ENCODE measurements at regions not wholly inside any gene's neighbourhood (a gene's known extent, or its start where the extent isn't known, plus 50 kb on each side); places are given as distances from the start of the nearest gene placed in this dataset.

DNA sequence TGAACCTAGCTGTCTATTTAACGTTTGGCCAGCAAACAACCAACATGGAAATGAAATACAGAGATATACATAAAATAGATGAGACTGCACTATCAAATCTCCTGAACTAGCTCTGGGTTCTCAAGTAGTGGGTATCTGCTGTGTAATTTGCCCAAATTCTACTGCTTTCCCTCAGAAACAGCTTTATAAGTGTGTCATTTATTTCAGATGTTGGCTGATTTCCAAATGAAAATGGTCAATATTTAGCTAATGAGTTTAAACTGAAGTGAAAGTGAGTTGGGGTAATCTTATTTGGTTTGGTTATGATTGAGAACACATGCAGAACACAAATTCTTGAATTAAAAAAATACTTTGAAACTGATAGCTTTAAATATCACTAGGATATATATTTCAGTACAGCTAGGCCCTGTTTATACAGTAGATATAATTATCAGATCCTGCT is 601.7 kb upstream of the CXADR start:
- no peak overlapping the region for H3K4me3 ChIP-seq (ENCODE audit: low read depth, low read length)
- in situ Hi-C loops (cut with HindIII; ENCODE audit: low sequenced_read_pairs): no loop called here
- TF ChIP-seq, protein P1, sequence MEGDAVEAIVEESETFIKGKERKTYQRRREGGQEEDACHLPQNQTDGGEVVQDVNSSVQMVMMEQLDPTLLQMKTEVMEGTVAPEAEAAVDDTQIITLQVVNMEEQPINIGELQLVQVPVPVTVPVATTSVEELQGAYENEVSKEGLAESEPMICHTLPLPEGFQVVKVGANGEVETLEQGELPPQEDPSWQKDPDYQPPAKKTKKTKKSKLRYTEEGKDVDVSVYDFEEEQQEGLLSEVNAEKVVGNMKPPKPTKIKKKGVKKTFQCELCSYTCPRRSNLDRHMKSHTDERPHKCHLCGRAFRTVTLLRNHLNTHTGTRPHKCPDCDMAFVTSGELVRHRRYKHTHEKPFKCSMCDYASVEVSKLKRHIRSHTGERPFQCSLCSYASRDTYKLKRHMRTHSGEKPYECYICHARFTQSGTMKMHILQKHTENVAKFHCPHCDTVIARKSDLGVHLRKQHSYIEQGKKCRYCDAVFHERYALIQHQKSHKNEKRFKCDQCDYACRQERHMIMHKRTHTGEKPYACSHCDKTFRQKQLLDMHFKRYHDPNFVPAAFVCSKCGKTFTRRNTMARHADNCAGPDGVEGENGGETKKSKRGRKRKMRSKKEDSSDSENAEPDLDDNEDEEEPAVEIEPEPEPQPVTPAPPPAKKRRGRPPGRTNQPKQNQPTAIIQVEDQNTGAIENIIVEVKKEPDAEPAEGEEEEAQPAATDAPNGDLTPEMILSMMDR (IDR thresholded peaks at IDR 0.05; ENCODE audit: low read depth, low read length, missing control alignments): no peak
- no peak for DNase-seq (ENCODE audit: low read depth)

GRCh38 chr21:16912075-16912474 is 600.8 kb upstream of the CXADR start:
- no peak overlapping the region for H3K4me3 ChIP-seq (ENCODE audit: low read depth, low read length)
- in situ Hi-C loops (cut with HindIII; ENCODE audit: low sequenced_read_pairs): no loop called here
- peak; percentile 79 for DNase-seq (ENCODE audit: low read depth)
- TF ChIP-seq, protein P1 (IDR thresholded peaks at IDR 0.05; ENCODE audit: low read depth, low read length, missing control alignments): no peak

- in situ Hi-C loops (cut with HindIII; ENCODE audit: low sequenced_read_pairs): no loop called here
- no peak overlapping the region for H3K4me3 ChIP-seq (ENCODE audit: low read depth, low read length)
- no peak for DNase-seq (ENCODE audit: low read depth)
- TF ChIP-seq, protein P1 (IDR thresholded peaks at IDR 0.05; ENCODE audit: low read depth, low read length, missing control alignments): no peak
Measured at GRCh38 chr21:16913010-16913409, 599.8 kb upstream of the CXADR start.

DNA sequence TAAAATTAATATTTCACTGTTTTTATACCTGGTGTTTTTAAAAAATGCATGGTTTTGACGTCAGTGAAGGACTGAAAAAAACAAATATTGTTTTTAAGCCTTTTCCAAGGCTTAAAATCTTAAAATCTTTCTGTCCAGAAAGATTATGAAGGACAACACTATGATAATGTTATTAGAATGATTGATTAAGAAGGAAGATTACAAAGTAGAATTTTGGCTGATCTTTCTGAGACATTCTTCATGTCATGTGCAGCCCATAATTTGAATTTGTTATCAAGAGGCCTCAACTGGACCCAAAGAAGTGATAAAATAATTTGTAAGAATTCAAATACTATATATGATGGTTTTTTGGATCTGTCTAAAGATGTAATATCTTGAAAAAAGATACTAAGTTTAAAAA is 584.4 kb upstream of the CXADR start:
- DNase-seq (ENCODE audit: low read depth): no peak
- TF ChIP-seq, protein P1 (IDR thresholded peaks at IDR 0.05; ENCODE audit: low read depth, low read length, missing control alignments): no peak
- H3K4me3 ChIP-seq (ENCODE audit: low read depth, low read length): no peak overlapping the region
- in situ Hi-C loops (cut with HindIII; ENCODE audit: low sequenced_read_pairs): no loop called here

- in situ Hi-C loops (cut with HindIII; ENCODE audit: low sequenced_read_pairs): no loop called here
- no peak for DNase-seq (ENCODE audit: low read depth)
- TF ChIP-seq, protein P1 (IDR thresholded peaks at IDR 0.05; ENCODE audit: low read depth, low read length, missing control alignments): no peak
Measured at GRCh38 chr21:16932314-16932713, 580.5 kb upstream of the CXADR start.

GRCh38 chr21:16942703-16943102 is 570.1 kb upstream of the CXADR start:
- DNase-seq (ENCODE audit: low read depth): peak; percentile 16
- in situ Hi-C loops (cut with HindIII; ENCODE audit: low sequenced_read_pairs): no loop called here
- TF ChIP-seq, protein P1 (IDR thresholded peaks at IDR 0.05; ENCODE audit: low read depth, low read length, missing control alignments): peak; percentile 62
- H3K4me3 ChIP-seq (ENCODE audit: low read depth, low read length): no peak overlapping the region

More at GRCh38 chr21:16932314-16932713, 580.5 kb upstream of the CXADR start:
- no peak overlapping the region for H3K4me3 ChIP-seq (ENCODE audit: low read depth, low read length)

DNA sequence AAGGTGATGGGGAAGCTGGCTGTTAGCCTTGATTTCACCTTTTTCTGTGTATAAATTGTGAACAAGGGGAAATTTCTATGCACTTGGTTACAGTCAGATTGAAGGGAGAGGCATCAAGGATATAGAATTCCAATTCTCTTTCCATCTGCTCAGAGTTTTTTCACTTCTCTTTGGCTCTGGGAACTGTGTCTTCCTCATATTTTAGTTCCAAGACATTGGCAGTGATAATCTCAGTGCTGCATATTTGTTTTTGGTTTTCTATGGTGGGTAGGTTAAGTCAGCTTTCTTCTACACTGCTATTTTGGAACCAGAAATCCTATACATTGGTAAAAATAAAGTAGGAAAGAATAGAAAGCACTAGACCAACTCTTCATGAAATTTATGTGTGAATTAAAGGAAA is 569.6 kb upstream of the CXADR start:
- in situ Hi-C loops (cut with HindIII; ENCODE audit: low sequenced_read_pairs): no loop called here
- no peak overlapping the region for H3K4me3 ChIP-seq (ENCODE audit: low read depth, low read length)
- DNase-seq (ENCODE audit: low read depth): no peak
- TF ChIP-seq, protein P1 (IDR thresholded peaks at IDR 0.05; ENCODE audit: low read depth, low read length, missing control alignments): no peak

Data from astrocyte of the cerebellum (primary cell).